ENCODE measurements at regions not wholly inside any gene's neighbourhood (a gene's known extent, or its start where the extent isn't known, plus 50 kb on each side); places are given as distances from the start of the nearest gene placed in this dataset.
"Not testable (repeated sequence)": the region's sequence is repeated elsewhere in the genome, so short reads cannot be mapped to it uniquely, and the experiment has no call there.

- no peak for DNase-seq
Observed at GRCh38 chr4:170775851-170776250, 686.1 kb upstream of the AADAT start.

GRCh38 chr4:170773709-170774273, 684.0 kb upstream of the AADAT start:
- DNase-seq, result no peak

- no peak for DNase-seq
Observed at GRCh38 chr4:170772429-170772828, 682.7 kb upstream of the AADAT start.

GRCh38 chr4:170770664-170771063, 680.9 kb upstream of the AADAT start:
- DNase-seq, result no peak

- peak; percentile 31 for DNase-seq
Observed at GRCh38 chr4:170769862-170770261, 680.1 kb upstream of the AADAT start.

GRCh38 chr4:170758988-170759387, 669.2 kb upstream of the AADAT start:
- no peak for DNase-seq

GRCh38 chr4:170750519-170750918, 660.8 kb upstream of the AADAT start:
- DNase-seq, result no peak

- DNase-seq, result no peak
Observed at GRCh38 chr4:170748975-170749374, 659.2 kb upstream of the AADAT start.

- DNase-seq, result no peak
Observed at GRCh38 chr4:170743633-170744032, 653.9 kb upstream of the AADAT start.

GRCh38 chr4:170741856-170742255, 652.1 kb upstream of the AADAT start:
- peak; percentile 8 for DNase-seq

GRCh38 chr4:170736710-170737109, 647.0 kb upstream of the AADAT start:
- DNase-seq, result peak; percentile 57

- no peak for DNase-seq
Observed at GRCh38 chr4:170729897-170730296, 640.1 kb upstream of the AADAT start.

- no peak for DNase-seq
Observed at GRCh38 chr4:170729236-170729635, 639.5 kb upstream of the AADAT start.

GRCh38 chr4:170724191-170724590, 634.4 kb upstream of the AADAT start:
- no peak for DNase-seq

- peak; percentile 8 for DNase-seq
Observed at GRCh38 chr4:170723171-170723570, 633.4 kb upstream of the AADAT start.

- peak; percentile 5 for DNase-seq
Observed at GRCh38 chr4:170721812-170722373, 632.1 kb upstream of the AADAT start.

GRCh38 chr4:170716868-170717267, 627.1 kb upstream of the AADAT start:
- peak; percentile 6 for DNase-seq

GRCh38 chr4:170705907-170706306, 616.2 kb upstream of the AADAT start:
- DNase-seq, result no peak

GRCh38 chr4:170700064-170700463, 610.3 kb upstream of the AADAT start:
- no peak for DNase-seq

GRCh38 chr4:170698334-170698733, 608.6 kb upstream of the AADAT start:
- no peak for DNase-seq

GRCh38 chr4:170697845-170698244, 608.1 kb upstream of the AADAT start:
- DNase-seq, result no peak

GRCh38 chr4:170697045-170697444, 607.3 kb upstream of the AADAT start:
- DNase-seq, result no peak

GRCh38 chr4:170691168-170691567, 601.4 kb upstream of the AADAT start:
- DNase-seq, result peak; percentile 8

GRCh38 chr4:170687751-170688150, 598.0 kb upstream of the AADAT start:
- no peak for DNase-seq

GRCh38 chr4:170685701-170686100, 595.9 kb upstream of the AADAT start:
- not testable (repeated sequence) for DNase-seq

Measured in fibroblast of skin of right quadriceps (primary cell).